ENCODE measurements at regions not wholly inside any gene's neighbourhood (a gene's known extent, or its start where the extent isn't known, plus 50 kb on each side); places are given as distances from the start of the nearest gene placed in this dataset.
"Not testable (repeated sequence)": the region's sequence is repeated elsewhere in the genome, so short reads cannot be mapped to it uniquely, and the experiment has no call there.

GRCh38 chr13:90946125-90946524 lies 401.4 kb upstream of the MIR17HG start:
- not testable (repeated sequence) for TF ChIP-seq POLR2AphosphoS5 (IDR thresholded peaks at IDR 0.05; ENCODE audit: insufficient read depth in 1 of 2, low read depth in 1 of 2); CTCF (IDR thresholded peaks at IDR 0.05)

Measured in vagina (tissue), 2 donors.